HG03442 (cell line): ENCODE measurements at regions not wholly inside any gene's neighbourhood (a gene's known extent, or its start where the extent isn't known, plus 50 kb on each side); places are given as distances from the start of the nearest gene placed in this dataset.
A peak's percentile ranks its signal among the peaks of the same experiment; 100 is the strongest.

ENCODE experiments used
- ATAC-seq: cut with Tn5 transposase; IDR thresholded peaks from one replicate; pipeline ENCODE4 v1.9.1; 2021; ENCODE audit warnings: mild to moderate bottlenecking, moderate library complexity; ENCODE audit not compliant: unreplicated experiment

DNA sequence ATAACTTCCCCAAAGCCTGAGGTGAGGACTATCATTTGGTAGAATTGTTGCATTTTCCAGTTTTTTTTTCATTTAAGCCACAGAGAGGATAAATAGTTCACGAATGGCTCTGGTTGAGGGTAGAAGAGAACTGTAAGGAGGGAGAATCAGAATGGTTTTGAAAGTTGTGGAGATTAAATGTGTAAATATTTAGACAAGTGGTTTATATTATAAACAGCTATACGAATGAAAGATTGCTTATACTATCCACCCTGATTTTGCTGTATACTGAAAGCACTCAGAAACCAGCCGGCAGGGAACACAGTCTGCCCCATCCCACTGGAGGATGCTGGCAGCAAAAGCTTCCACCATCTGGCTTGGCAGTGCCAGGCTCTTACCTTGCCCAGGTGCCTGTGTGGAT, 341.1 kb downstream of the RAPGEF2 start:
- ATAC-seq, result no peak

DNA sequence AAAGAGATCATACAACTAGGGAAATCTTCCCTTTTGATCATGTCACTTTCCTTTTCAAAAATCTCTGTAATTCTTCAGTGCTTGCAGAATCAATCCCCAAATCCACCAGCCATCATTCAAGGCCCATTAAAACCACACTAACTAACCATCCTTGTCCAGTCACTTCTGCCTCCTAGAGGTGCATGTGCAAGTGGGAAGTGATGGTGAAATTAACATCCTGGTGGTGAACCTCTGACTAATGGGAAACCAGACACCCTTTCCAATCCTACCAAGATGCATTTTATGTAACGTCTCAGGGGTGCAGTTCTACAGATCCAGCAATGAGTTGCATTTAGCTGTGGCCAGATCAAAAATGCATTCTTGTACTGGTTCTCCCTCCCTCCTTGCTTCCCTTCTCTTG, 341.8 kb downstream of the RAPGEF2 start:
- no peak for ATAC-seq

DNA sequence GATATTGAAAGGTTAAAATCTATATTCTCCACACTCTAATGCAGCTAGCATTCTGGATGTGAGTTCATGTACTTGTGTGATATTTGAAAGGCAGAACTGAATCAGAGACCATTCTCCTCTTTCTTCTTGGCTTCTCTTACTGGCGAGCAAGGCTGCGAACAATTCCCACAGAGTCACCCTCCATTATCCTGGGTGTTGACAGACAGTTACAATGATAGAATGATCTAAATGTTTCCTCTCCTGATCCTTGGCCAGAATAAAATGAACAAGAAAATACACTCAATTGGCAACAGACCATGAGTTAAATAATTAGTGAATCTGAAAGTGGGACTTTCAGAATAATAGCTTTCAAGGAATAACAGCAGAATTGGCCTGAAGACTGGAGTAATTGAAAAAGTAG, 342.8 kb downstream of the RAPGEF2 start:
- ATAC-seq, result no peak

DNA sequence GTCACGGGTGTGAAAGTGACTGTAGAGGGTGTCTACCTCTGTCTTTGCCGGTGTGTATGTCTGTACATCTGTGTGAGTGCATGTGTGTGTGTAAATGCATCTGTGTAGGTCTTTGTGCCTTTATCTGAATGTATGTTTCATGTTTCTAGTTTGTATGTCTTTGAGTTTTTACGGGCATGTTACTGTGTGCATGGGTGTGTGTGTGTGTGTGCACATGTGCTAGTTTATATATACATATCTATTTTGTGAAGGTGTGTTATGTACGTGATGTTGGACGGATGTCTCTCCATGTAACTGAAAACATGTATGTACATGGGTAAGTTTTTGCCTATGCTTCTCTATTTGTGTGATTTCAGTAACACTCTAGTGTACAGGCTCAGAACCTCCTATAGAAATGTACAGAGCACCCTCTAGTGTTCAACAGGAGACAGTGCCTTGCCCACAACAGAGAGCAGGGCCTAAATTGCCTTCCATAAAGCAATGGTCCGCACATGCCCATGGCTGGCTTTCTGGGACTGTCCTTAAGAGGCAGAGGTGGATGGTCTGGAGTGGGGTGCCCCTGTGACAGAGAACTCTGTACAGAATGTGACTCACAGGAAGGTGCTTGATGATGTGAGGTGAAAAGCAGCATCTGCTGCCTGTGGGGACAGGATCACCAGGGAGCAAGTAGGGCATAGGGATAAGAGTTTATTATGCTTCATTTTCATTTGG, 343.5 kb downstream of the RAPGEF2 start:
- peak; percentile 100 for ATAC-seq

GRCh38 chr4:159447296-159447695, 344.4 kb downstream of the RAPGEF2 start:
- no peak for ATAC-seq

- no peak for ATAC-seq
These were observed 348.1 kb downstream of the RAPGEF2 start for GRCh38 chr4:159451006-159451405.

DNA sequence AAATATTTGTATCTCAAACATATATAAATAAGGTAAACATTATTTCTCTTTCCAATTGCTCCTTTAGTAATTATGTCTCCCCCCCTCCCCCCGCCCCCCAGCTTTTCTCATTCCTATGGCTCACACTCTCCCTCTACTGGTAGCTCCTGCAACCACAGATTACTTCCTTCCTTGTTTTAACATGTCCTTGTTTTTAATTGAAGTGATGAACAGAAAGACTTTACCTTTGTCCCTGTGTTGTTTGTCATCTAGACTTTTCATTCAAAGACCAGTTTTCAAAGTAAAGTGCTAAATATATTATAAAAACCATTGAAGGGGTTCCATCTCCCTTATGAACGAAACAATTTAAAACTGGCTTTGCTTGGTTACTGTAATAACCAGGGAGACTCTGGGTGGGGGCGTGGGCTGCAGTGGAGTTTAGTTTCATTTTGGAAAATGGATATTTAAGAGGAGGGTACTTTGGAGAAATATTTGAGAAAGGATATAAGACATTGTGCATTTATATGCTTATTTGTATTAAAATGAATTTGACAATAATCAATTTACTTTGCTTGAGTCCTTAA, 352.9 kb downstream of the RAPGEF2 start:
- ATAC-seq, result peak; percentile 75

GRCh38 chr4:159460371-159460770, 357.5 kb downstream of the RAPGEF2 start:
- no peak for ATAC-seq

GRCh38 chr4:159463235-159463634, 360.4 kb downstream of the RAPGEF2 start:
- no peak for ATAC-seq

GRCh38 chr4:159464302-159464701, 361.4 kb downstream of the RAPGEF2 start:
- no peak for ATAC-seq

- ATAC-seq, result no peak
These were observed 374.0 kb downstream of the RAPGEF2 start for GRCh38 chr4:159476886-159477285.

- no peak for ATAC-seq
These were observed 377.9 kb downstream of the RAPGEF2 start for GRCh38 chr4:159480826-159481225.

DNA sequence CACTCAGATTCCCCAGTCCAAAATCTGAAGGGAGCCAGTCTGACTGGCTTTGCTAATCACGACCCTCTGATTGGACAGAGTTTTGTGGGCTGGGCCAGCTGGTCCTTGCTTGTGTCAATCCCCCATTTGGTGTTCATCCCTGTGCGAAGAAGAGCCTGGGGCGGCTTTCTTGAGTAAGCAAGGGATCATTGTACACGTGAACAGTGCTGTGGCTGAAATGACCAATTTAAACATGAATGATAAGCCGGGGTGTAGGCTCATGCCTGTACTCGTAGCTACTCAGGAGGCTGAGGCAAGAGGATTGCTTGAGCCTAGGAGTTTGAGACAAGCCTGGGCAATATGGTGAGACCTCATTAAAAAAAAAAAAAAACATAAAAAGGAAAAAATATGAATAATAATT, 379.1 kb downstream of the RAPGEF2 start:
- ATAC-seq, result no peak

DNA sequence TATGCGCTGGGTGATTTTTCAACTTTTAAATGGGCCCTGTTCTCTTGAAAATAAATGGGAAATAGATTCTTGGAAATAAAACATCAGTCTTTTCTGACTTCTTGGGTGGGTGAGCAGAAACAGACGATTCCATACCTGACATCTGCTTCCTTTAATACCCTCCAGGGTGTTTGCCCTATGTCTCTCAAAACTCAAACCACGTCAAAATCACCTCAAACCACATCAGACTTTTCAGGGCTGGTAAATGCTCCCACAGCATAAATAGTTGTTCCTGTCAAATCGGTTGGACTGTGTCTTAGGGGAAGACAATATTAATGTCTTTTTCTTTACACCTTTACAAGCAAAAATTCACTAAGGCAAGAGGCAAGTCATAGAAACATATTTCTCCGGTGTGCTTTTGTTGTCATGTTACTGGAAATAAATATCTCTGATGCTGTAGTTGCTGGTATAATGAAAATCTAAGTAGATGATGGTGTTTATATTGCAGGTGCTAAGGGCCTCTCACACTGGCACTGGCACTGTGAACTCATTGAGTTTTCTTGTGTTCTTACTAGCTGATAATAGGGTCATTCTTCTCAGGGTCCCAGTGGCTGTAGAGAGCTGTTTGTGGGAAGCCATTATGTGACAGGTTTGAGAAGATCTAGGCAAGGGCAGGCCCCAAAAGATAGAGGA, 380.4 kb downstream of the RAPGEF2 start:
- ATAC-seq, result no peak

DNA sequence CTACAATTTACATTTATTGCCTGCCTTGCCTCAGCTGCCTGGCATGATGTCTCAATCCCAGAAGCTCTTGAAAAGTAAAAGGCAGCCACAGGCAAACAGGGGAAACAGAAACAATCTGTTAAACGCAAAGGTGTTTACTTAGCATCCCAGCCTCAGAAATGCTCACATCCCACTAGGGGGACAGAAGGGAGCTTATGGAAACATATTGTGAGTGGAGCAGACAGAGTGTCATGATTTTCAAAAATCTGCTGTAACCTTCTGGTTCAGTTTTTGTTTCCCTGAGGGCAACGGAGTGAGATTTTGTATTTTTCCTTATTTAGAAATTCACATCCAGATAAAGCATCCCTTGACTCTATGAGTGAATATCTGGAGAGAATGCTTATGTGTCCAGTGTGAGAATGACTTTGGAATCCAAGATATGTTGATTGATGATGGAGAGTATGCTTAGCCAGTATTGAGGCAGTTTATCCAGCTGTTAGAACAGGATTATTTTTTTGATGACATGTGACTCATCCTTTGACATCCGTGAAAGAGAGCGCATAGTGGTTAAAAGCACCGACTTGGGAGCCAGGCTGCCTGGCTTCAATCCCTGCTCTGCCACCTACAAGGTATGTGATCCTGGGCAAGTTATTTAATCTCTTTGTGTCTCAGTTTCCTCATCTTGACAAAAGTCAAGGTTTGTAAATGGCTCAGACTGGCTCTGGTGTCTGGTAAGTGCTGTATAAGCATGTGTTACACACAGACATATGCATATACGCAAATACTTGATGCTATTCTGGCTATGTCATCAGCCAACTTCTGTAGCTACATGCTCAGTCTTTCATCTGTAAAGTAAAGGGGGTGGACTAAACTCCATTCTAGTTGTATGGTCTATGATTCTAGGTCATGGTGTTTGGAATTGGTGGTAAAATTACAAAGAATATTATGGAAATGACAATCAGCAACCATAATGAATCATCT, 381.2 kb downstream of the RAPGEF2 start:
- no peak for ATAC-seq

GRCh38 chr4:159484864-159485263, 382.0 kb downstream of the RAPGEF2 start:
- ATAC-seq, result no peak

GRCh38 chr4:159487284-159487747, 384.4 kb downstream of the RAPGEF2 start:
- ATAC-seq, result peak; percentile 97

DNA sequence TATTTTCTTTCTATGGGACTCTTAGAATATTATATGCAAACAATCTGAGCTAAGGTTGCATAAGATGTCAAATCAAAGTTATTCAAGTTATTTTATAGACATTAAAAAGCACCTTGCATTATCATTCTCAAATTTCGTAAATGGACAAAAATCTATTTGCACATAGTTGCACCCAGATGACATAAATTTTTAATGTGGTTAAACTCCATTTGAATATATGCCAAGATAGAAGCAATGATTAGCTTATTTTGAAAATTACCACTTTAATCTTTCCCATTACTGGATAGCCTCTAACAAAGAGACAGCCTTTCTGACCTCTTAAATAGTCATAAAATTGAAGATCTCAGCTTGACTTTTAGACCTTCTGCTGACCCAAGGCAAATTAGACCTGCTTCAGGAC, 386.8 kb downstream of the RAPGEF2 start:
- no peak for ATAC-seq

- ATAC-seq, result no peak
These were observed 392.8 kb downstream of the RAPGEF2 start for GRCh38 chr4:159495515-159496236.

- ATAC-seq, result no peak
These were observed 393.4 kb downstream of the RAPGEF2 start for GRCh38 chr4:159496248-159496647.
